ENCODE measurements at regions not wholly inside any gene's neighbourhood (a gene's known extent, or its start where the extent isn't known, plus 50 kb on each side); places are given as distances from the start of the nearest gene placed in this dataset.

DNA sequence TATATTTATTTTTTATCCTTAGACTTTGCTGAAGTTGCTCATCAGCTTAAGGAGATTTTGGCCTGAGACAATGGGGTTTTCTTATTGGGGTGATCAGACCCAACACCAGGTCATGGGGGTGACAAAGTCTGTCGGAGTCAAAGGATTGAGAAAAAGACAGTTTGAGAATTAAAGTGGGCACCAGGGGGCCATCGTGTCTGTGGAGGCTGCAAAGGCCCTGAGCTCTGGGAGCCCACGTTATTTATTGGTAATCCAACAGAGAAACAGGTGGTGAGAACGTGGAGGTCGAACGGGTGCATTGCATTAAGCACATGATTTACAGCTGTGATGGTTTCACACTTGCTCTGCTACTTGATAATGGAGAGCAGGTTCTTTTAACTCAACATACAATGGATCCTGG, 102.5 kb upstream of the CDH10 start:
- TF ChIP-seq, protein P1, sequence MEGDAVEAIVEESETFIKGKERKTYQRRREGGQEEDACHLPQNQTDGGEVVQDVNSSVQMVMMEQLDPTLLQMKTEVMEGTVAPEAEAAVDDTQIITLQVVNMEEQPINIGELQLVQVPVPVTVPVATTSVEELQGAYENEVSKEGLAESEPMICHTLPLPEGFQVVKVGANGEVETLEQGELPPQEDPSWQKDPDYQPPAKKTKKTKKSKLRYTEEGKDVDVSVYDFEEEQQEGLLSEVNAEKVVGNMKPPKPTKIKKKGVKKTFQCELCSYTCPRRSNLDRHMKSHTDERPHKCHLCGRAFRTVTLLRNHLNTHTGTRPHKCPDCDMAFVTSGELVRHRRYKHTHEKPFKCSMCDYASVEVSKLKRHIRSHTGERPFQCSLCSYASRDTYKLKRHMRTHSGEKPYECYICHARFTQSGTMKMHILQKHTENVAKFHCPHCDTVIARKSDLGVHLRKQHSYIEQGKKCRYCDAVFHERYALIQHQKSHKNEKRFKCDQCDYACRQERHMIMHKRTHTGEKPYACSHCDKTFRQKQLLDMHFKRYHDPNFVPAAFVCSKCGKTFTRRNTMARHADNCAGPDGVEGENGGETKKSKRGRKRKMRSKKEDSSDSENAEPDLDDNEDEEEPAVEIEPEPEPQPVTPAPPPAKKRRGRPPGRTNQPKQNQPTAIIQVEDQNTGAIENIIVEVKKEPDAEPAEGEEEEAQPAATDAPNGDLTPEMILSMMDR (conservative IDR thresholded peaks at IDR 0.05; ENCODE audit: low read depth, low read length), result no peak
- TF ChIP-seq EZH2 (IDR thresholded peaks at IDR 0.05; ENCODE audit: borderline replicate concordance, low read depth, low read length, poor library complexity, severe bottlenecking), result no peak

All from A673 (cell line).